Right atrium auricular region (tissue), 2 donors: ENCODE measurements at regions not wholly inside any gene's neighbourhood (a gene's known extent, or its start where the extent isn't known, plus 50 kb on each side); places are given as distances from the start of the nearest gene placed in this dataset.

ENCODE experiments used
- DNase-seq: peaks from one replicate; pipeline ENCODE4 v3.0.0-alpha.2; 2019; ENCODE audit warnings: low spot score
- H3K27ac ChIP-seq, 2 donors: fragments of 200-600 bp; sonication (generic); 1 replicate in 1 of 2; 2 replicates in 1 of 2; pipeline ENCODE4 v1.5.1; 2016 to 2019
- H3K27me3 ChIP-seq, 2 donors: fragments of 200-600 bp; sonication (generic); one replicate each; pipeline versions ENCODE4 v1.5.1 to v1.6.0; 2017 to 2019
- H3K36me3 ChIP-seq: fragments of 200-600 bp; sonication (generic); one replicate; pipeline ENCODE4 v1.5.1; 2016
- H3K4me1 ChIP-seq, 2 donors: fragments of 200-600 bp; sonication (generic); one replicate each; pipeline versions ENCODE4 v1.5.1 to v1.6.0; 2017 to 2019
- H3K4me3 ChIP-seq, 2 donors: fragments of 200-600 bp; sonication (generic); 1 replicate in 1 of 2; 2 replicates in 1 of 2; pipeline ENCODE4 v1.5.1; 2017 to 2019; ENCODE audit warnings: mild to moderate bottlenecking in 1 of 2, moderate library complexity in 1 of 2
- H3K9me3 ChIP-seq, 2 donors: fragments of 200-600 bp; sonication (generic); one replicate each; pipeline ENCODE4 v1.5.1; 2019
- TF ChIP-seq, protein P1 (sequence below), 2 donors: fragments of 200-600 bp; sonication (generic); IDR thresholded peaks; one replicate each; pipeline ENCODE4 v1.5.1; 2019; ENCODE audit warnings: antibody characterized with exemption in 2 of 2

DNA sequence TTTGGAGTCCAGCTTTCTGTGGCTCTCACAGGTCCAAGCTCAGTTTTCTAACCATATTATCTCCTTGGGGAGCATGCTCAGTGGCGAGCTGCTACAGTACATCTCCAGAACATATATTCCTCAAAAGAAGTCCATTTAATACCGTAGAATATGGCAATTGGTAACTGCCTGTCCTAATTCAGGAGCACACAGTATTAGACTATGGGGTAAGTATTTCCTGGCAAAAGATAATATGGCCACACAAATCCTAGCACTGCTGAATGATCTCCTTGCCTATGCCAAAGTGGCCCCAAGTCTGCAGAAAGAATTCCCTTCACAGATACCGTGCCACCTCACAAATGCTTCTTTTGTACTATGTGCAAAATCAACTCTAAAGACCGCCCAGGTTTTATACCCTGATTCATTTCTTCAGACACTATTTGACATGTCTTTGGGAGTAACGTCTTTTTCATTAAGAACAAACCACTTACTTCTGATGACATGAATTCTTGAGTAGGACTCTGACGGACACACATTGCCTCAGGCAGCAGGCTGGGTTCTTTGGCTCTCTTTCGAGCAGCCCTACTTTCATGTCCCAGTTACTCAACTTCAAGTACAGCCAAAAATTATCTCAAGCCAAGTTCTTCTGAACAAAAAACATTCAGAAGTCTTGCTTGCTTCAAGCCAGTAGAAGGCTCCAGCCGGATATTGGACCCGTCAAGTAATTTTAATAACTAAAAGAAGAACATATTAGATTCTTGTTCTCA lies 368.3 kb upstream of the DCBLD2 start:
- H3K27me3 ChIP-seq: no peaks in the 10 kb centered on the region
- H3K27ac ChIP-seq: peak overlapping the region in 1 of 2 donors; percentile 41
- no peaks in the 10 kb centered on the region for H3K36me3 ChIP-seq
- H3K4me1 ChIP-seq: no peaks in the 10 kb centered on the region
- TF ChIP-seq, protein P1, sequence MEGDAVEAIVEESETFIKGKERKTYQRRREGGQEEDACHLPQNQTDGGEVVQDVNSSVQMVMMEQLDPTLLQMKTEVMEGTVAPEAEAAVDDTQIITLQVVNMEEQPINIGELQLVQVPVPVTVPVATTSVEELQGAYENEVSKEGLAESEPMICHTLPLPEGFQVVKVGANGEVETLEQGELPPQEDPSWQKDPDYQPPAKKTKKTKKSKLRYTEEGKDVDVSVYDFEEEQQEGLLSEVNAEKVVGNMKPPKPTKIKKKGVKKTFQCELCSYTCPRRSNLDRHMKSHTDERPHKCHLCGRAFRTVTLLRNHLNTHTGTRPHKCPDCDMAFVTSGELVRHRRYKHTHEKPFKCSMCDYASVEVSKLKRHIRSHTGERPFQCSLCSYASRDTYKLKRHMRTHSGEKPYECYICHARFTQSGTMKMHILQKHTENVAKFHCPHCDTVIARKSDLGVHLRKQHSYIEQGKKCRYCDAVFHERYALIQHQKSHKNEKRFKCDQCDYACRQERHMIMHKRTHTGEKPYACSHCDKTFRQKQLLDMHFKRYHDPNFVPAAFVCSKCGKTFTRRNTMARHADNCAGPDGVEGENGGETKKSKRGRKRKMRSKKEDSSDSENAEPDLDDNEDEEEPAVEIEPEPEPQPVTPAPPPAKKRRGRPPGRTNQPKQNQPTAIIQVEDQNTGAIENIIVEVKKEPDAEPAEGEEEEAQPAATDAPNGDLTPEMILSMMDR (IDR thresholded peaks at IDR 0.05): no peak
- no peak overlapping the region for H3K4me3 ChIP-seq
- H3K9me3 ChIP-seq: no peaks in the 10 kb centered on the region
- DNase-seq: peak; percentile 72

DNA sequence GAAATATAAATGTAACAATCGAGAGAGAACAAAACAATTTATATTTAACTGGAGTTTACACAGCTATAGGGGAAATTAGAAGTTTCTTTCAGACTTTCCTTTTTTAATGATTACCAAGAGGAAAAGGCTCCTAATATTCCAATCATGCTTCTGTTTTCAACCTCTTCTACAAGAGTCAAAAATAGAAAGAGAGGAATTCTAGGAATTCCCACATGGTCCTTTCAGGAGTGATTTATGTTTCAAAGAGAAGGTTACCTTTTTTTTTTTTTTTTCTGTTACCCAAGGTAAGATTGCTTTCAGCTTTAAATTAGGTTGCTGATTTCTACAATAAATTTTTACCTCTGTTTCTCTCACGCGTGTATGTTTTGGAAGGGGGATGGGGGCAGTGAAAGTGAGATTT lies 355.3 kb upstream of the DCBLD2 start:
- TF ChIP-seq, protein P1 (IDR thresholded peaks at IDR 0.05): no peak
- no peak for DNase-seq
- no peak overlapping the region for H3K27ac ChIP-seq

DNA sequence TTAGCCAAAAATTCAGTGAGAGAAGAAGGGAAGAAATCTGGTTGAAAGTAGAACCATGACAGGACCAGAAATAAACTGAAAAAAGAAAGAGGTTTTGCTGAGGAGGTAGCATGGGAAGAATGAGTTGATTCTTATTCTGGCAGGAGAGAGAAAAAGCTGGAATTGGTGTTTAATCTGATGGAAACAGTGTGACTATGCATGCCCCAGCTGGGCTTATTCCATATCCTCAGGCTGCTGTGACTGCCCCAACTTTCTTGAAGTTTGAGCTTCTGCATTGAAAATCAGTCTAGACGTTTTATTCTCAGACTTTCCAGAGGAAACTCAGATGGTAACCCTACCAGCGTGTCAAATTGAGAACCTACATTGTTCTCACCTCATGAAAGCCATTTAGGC lies 352.5 kb upstream of the DCBLD2 start:
- Histone ChIP-seq H3K4me1 (peaks cover 0 to 11% of the 10 kb centered on the region in 2 donors), H3K27ac (peak overlapping the region in 1 of 2 donors; percentile 27), H3K4me3 (no peak overlapping the region), H3K27me3 (no peaks in the 10 kb centered on the region), H3K9me3 (no peaks in the 10 kb centered on the region), H3K36me3 (no peaks in the 10 kb centered on the region)
- TF ChIP-seq, protein P1 (IDR thresholded peaks at IDR 0.05): no peak
- no peak for DNase-seq

More for the DNA sequence above, 355.3 kb upstream of the DCBLD2 start:
- Histone ChIP-seq H3K4me3 (no peak overlapping the region), H3K36me3 (no peaks in the 10 kb centered on the region), H3K27me3 (no peaks in the 10 kb centered on the region), H3K4me1 (no peaks in the 10 kb centered on the region), H3K9me3 (no peaks in the 10 kb centered on the region)

- TF ChIP-seq, protein P1 (IDR thresholded peaks at IDR 0.05): no peak
- no peak for DNase-seq
- Histone ChIP-seq H3K27ac (no peak overlapping the region), H3K9me3 (no peaks in the 10 kb centered on the region), H3K4me1 (peaks cover 0 to 11% of the 10 kb centered on the region in 2 donors), H3K4me3 (no peak overlapping the region), H3K27me3 (no peaks in the 10 kb centered on the region), H3K36me3 (no peaks in the 10 kb centered on the region)
Measured at GRCh38 chr3:99250821-99251355, 349.4 kb upstream of the DCBLD2 start.

GRCh38 chr3:99250272-99250671 lies 348.8 kb upstream of the DCBLD2 start:
- Histone ChIP-seq H3K4me1 (peaks cover 0 to 11% of the 10 kb centered on the region in 2 donors), H3K27ac (no peak overlapping the region), H3K4me3 (no peak overlapping the region), H3K9me3 (no peaks in the 10 kb centered on the region), H3K27me3 (no peaks in the 10 kb centered on the region), H3K36me3 (no peaks in the 10 kb centered on the region)
- DNase-seq: no peak
- TF ChIP-seq, protein P1 (IDR thresholded peaks at IDR 0.05): no peak
